Fibroblast of peridontal ligament (primary cell): ENCODE measurements at regions not wholly inside any gene's neighbourhood (a gene's known extent, or its start where the extent isn't known, plus 50 kb on each side); places are given as distances from the start of the nearest gene placed in this dataset.

ENCODE experiments used
- DNase-seq: peaks from one replicate; pipeline ENCODE4 v3.0.0-alpha.2; 2010; ENCODE audit errors: extremely low read depth

DNA sequence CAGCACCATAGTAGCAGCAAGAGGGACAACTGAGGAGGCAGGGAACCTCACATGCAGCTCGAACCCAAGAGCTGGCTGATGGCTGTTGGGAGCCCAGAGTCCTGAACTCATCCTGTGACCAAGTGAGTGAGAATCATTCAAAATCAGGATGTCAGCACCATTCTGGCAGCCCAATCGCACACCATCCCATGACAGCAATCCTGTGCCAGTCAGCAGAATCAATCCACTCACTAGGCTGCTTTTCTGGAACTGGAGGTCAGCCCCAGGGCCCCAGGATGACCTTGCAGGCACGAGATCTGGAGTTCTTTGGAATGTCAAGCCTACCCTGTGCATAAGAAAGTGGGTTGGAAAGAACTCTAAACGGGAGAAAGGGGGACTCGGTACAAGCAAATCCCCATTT, 67.8 kb upstream of the TAF11L2 start:
- DNase-seq, result no peak

DNA sequence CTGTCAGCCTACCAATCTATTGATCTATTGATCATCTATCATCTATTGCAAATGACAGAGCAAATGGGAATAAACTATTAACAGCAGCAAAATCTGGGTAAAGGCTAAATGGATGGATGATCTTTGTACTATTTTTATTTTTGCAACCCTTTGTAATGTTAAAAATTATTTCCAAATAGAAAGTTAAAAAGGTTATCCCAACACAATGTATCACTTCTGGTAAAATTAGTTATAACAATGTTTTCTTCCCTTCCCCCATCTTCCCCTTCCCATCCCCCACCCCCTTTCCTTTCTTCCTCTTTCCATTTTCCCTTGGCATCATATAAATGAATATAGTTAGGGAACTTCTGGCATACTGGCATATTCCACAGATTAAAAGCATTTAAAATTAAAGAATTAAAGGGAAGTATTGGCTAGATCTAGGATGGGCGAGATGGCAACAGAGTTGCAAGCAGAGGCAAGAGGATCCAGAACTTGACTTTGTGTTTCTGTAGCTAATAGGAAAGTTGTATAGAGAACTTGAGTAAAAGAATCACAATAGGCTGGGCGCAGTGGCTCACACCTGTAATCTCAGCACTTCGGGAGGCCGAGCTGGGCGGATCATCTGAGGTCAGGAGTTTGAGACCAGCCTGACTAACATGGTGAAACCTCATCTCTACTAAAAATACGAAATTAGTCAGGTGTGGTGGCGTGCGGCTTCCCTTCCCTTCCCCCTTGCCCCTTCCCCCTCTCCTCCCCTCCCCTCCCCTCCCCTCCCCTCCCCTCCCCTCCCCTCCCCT, 66.6 kb upstream of the TAF11L2 start:
- DNase-seq, result no peak

DNA sequence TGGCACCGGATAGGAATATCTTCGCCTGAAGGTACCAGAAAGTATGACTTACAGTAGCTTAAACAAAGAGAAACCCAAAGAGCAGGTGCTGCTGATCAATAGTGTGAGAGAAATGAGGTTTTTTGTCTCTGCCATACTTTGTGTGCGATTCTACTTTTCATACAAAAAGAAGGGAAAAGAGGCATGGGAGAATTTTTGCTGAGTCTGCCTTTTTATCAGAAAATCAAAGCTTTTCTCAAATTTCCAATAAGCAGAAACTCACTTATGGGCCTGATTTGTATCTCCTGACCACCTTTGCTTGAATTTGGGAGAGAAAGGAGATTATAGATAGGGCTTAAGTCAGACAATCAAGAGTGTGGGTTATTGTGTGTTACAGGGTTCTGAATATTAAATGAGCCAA, 65.5 kb upstream of the TAF11L2 start:
- no peak for DNase-seq

DNA sequence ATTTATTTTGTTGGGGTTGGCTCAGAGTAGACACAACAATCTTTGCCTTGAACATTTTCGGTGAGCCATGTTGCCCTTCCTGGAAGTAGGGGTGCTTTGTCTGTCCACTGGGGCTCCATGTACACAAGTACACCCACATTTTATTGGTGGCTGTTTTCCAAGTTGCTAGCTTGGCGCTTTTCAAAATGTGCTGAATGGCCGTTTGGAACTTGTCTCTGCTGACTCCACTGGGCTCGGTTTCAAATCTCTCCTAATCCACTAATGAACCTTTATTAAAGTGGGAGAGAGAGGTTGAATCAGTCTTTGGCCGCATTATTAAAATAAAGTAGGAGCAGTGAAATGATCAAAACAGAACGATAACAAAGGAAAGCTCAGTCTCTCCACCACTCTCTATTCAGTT, 64.6 kb upstream of the TAF11L2 start:
- no peak for DNase-seq

DNA sequence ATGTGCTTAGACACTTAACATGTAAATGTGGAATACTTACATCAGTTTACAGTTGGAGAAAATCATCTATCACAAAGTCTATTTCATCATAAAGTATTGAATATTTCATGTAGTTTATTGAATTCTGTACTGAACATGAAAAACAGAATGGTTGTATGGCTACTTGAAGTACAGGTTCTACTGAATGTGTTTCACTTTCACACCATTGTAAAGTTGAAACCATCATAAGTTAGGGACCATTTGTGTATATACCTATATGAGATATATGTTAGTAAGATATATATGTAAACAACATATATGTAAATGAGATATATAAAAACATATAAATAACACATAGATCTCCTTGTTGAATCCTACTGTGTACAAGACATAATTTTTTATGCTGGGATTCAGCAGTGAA, 63.0 kb upstream of the TAF11L2 start:
- no peak for DNase-seq

DNA sequence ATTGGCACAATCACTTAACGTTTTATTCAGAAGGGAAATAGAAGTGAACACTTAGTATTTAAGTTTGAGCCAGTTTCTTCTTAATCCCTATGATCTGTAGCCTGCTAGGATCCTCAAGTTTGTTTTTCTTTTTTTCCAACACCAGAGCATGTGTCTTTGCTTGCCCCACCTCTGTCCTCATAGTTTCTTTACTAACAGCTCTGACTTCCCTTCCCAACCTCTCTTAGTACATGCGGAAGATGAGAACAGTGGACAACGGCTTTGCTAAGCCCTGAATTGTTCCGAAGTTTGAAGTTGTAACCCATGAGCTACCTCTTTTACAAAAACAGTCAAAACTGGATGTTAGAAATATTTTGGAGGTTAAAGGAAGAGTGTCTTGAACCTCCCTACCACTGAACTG, 61.7 kb upstream of the TAF11L2 start:
- DNase-seq, result peak; percentile 26

DNA sequence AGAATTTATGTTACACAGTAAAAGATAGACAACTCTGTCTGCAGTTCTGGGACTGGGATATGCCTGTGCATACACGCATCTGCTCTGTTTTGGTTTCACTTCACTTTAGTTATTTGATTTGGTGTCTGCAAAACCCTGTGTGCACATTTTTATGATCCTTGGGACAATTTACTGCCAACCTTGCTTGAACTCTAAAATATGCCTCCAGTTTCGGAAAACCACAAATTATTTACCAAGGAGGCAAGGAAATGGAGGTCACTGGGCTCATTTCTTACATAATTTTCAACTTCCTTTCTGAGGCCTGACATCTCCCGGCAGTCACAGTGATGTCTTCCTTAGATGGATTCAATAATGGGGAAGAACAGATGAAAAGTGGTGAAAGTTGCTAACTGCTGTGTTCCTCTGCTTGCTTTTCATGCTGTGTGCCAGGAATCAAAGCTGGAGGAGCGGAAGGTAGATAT, 61.2 kb upstream of the TAF11L2 start:
- DNase-seq, result peak; percentile 44

DNA sequence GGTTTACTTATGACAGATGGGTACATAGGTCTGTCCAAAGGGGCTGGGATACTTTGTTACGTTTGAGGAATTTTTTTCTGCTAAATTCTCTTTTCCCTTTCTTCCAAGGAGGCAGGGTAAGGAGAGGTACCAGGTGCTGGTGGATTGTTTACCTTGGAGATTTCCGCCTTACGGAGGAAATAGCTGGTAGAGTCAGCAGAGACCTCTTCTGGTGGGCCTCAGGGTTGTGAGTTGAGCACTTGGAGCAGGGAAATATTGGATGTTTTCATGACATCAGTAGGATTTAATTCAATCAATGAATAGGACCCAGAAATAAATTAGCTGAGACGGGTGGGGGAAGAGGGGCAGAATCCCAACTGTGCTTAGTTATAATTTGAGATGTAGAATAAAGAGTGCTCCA, 60.0 kb upstream of the TAF11L2 start:
- DNase-seq, result no peak

DNA sequence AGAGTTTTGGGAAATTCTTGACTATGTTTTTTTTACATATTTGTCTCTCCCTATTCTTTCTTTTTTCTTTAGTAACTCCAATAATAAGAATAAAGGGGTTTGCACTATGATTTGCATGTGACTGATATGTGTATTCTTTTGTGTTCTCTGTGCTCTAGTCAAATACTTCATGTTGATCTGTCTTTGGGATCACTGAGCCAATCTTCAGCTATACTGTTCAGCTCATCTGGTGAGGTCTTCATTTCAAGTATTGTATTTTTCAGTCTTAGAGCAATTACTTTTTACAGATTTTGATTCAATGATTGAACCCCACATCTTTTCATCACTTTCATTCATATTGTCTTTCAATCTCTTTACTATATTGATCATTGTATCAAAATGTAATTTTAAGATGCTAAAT, 58.1 kb upstream of the TAF11L2 start:
- no peak for DNase-seq

DNA sequence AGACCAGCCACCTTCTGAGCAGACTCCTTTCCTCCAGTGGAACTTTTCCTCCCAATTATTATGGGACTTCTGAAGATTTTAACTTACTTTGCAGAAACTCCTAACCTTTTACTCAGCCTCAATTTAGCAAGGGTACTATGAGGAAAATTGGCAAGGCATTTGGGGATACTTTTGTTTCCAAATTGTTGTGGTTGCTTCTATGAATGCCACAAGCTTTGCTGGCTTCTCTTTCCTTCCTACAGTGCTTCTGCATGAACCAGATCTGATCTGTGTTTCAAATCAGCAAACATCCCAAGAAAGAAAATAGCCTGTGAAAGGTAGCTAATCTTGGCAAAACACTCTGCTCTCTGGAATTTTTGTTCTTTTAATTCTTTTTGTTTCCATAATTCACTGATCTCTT, 57.3 kb upstream of the TAF11L2 start:
- DNase-seq, result peak; percentile 64

DNA sequence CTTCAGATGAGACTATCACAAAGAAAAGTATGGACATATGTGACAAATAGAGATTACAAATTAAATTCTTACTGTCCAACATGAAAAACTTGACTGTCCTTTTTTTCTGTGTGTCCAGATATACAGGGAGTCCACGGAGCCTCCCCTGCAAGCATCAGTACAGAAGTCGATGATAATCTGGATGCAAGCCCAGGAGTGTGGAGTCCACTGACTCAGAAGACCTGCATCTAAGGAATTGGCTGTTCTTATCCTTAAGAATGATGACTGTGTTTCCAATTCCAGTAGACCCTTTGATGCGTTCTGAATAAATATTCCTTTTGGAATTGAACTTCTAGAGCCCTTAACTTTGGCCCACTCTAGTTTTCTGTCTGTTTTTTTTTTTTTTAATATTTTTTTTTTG, 56.7 kb upstream of the TAF11L2 start:
- DNase-seq, result peak; percentile 72

DNA sequence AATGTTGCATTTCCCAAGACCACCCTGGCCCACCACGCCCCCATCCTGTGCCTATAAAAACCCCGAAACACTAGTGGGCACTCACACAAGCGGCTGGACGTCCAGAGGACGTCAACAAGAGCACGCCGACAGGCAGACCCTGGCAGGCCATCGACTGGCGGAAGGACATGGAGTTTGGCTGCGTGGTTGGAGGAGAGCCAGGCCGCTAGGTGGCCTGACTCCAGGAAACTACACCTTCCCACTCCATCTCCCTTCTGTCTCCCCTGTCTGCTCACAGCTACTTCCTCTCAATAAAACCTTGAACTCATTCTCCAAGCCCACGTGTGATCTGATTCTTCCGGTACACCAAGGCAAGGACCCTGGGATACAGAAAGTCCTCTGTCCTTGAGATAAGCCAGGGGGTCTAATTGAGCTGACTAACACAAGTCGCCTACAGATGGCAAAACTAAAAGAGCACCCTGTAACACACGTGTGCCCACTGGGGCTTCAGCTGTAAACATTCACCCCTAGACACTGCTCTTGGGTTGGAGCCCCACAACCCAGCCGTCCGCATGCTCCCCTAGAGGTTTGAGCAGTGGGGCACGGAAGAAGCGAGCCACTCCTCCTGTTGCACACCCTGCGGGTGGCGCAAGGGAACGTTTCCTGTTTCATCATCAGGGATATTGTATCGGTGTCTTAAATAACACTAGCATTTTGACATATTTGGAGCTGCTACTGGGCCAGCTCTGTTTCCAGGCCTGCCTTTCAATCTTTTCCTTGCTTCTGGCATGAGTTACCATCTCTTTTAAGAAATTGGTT, 54.5 kb upstream of the TAF11L2 start:
- DNase-seq, result no peak

DNA sequence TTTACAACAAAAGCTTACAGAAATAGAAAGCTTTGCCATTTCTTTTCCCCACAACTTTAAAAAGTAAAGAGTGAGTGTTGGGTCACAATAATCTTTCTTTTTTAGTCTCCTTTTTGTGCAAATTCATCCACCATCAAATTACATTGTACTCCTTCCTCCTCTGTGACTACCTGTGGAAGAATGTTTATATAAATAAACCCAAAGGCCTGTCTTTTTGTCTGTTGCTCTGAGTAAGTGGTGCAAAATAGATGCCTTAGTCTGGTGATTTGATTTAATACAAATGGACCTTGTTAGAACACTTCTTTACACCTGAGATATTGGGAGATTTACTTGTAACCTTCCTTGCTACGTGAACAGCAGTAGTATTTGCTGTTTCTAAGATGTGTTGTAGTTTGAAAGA, 53.5 kb upstream of the TAF11L2 start:
- DNase-seq, result no peak

DNA sequence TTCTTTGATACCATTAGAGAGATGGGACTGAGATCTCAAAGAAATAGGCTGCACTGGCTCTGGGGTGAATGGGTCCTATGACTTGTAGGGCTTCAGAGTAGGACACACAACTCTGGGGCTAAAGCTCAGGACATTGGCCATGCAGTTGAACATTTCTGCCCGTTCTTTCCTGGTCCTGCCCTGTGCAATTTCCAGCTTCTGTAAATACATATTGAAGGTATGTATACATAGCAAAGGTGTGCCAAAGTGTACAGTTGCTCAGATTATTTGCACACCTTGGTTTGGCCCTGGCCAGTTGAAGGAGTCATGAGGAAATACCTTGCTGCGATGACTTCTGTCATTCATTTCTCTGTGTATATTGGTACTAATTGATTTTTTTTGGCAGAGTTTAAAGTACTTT, 52.8 kb upstream of the TAF11L2 start:
- DNase-seq, result no peak
